ENCODE measurements at regions not wholly inside any gene's neighbourhood (a gene's known extent, or its start where the extent isn't known, plus 50 kb on each side); places are given as distances from the start of the nearest gene placed in this dataset.

- TF ChIP-seq CTCF (conservative IDR thresholded peaks at IDR 0.05; ENCODE audit: low read length), result no peak
- DNase-seq (ENCODE audit: low read depth), result no peak
Measured at GRCh38 chr2:138391946-138392345, 109.6 kb upstream of the SPOPL start.

GRCh38 chr2:138395565-138396306, 105.8 kb upstream of the SPOPL start:
- DNase-seq (ENCODE audit: low read depth), result peak; percentile 76
- TF ChIP-seq CTCF (conservative IDR thresholded peaks at IDR 0.05; ENCODE audit: low read length), result no peak
- no peak overlapping the region for H3K4me3 ChIP-seq (ENCODE audit: low read length)

More at GRCh38 chr2:138391946-138392345, 109.6 kb upstream of the SPOPL start:
- H3K4me3 ChIP-seq (ENCODE audit: low read length), result no peak overlapping the region

GRCh38 chr2:138396843-138397242, 104.7 kb upstream of the SPOPL start:
- no peak for TF ChIP-seq CTCF (conservative IDR thresholded peaks at IDR 0.05; ENCODE audit: low read length)
- no peak for DNase-seq (ENCODE audit: low read depth)
- no peak overlapping the region for H3K4me3 ChIP-seq (ENCODE audit: low read length)

GRCh38 chr2:138403431-138403927, 98.1 kb upstream of the SPOPL start:
- no peak for TF ChIP-seq CTCF (conservative IDR thresholded peaks at IDR 0.05; ENCODE audit: low read length)
- no peak for DNase-seq (ENCODE audit: low read depth)
- H3K4me3 ChIP-seq (ENCODE audit: low read length), result no peak overlapping the region

- TF ChIP-seq CTCF (conservative IDR thresholded peaks at IDR 0.05; ENCODE audit: low read length), result no peak
- no peak overlapping the region for H3K4me3 ChIP-seq (ENCODE audit: low read length)
- DNase-seq (ENCODE audit: low read depth), result no peak
Measured at GRCh38 chr2:138414014-138414413, 87.6 kb upstream of the SPOPL start.

GRCh38 chr2:138415985-138416384, 85.6 kb upstream of the SPOPL start:
- no peak overlapping the region for H3K4me3 ChIP-seq (ENCODE audit: low read length)
- no peak for TF ChIP-seq CTCF (conservative IDR thresholded peaks at IDR 0.05; ENCODE audit: low read length)
- no peak for DNase-seq (ENCODE audit: low read depth)

GRCh38 chr2:138418453-138418852, 83.1 kb upstream of the SPOPL start:
- TF ChIP-seq CTCF (conservative IDR thresholded peaks at IDR 0.05; ENCODE audit: low read length), result no peak
- DNase-seq (ENCODE audit: low read depth), result no peak
- H3K4me3 ChIP-seq (ENCODE audit: low read length), result no peak overlapping the region

All from AG10803 (cell line).